ENCODE measurements at regions not wholly inside any gene's neighbourhood (a gene's known extent, or its start where the extent isn't known, plus 50 kb on each side); places are given as distances from the start of the nearest gene placed in this dataset.

DNA sequence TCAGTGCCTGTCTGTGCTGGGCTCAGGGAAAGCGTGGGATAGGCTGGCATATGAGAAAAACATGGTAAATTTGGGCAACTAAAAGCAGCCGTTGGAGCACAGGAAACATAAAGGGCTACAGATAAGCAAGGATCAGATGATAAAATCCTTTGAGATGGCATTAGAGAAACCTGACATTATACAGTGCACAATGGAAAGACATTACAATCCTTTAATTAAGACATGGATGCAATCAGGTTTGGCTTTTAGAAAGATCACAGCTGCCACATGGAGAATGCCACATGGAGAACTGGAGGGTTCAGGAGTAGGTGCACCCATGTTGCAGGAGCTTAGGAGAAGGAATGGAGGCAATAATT is 117.3 kb downstream of the CDC42EP3 start:
- TF ChIP-seq POLR2A (IDR thresholded peaks at IDR 0.05; ENCODE audit: low read depth, low read length) (no peak), TAF1 (IDR thresholded peaks at IDR 0.05; ENCODE audit: borderline replicate concordance, low read depth, low read length) (no peak), POLR2AphosphoS5 (IDR thresholded peaks at IDR 0.05; ENCODE audit: low read depth, low read length) (no peak)
